ENCODE measurements at regions not wholly inside any gene's neighbourhood (a gene's known extent, or its start where the extent isn't known, plus 50 kb on each side); places are given as distances from the start of the nearest gene placed in this dataset.

- no peak for TF ChIP-seq POLR2A (IDR thresholded peaks at IDR 0.05)
- TF ChIP-seq CTCF (IDR thresholded peaks at IDR 0.05) = no peak
These were observed 182.5 kb downstream of the CSNK2A3 start for GRCh38 chr11:11170352-11171084.

Measured in stomach (tissue), 4 donors.